HEK293 (cell line): ENCODE measurements at regions not wholly inside any gene's neighbourhood (a gene's known extent, or its start where the extent isn't known, plus 50 kb on each side); places are given as distances from the start of the nearest gene placed in this dataset.
A peak's percentile ranks its signal among the peaks of the same experiment; 100 is the strongest.

Experiments
- CTCF ChIA-PET: fragments of 350-600 bp; formaldehyde crosslinking; extraction: SDS; loops from one replicate; lab custom pipeline; 2021; ENCODE audit warnings: antibody characterized with exemption; lab: Yijun Ruan, JAX
- POLR2A ChIA-PET: fragments of 300-600 bp; formaldehyde crosslinking; extraction: SDS; loops from one replicate; lab custom pipeline; 2020; ENCODE audit warnings: antibody characterized with exemption, inconsistent platforms; lab: Yijun Ruan, JAX
- H3K27ac ChIP-seq: fragments of 200-500 bp; sonication (Bioruptor generic); 2 replicates; pipeline ENCODE4 v1.5.1; 2014; ENCODE audit warnings: low read depth, low read length, control low read depth, inconsistent platforms; ENCODE audit errors: extremely low read depth
- H3K36me3 ChIP-seq, 2 experiments: fragments of 200-500 bp in 1 of 2; sonication (Bioruptor generic) in 1 of 2; 1 replicate in 1 of 2; 2 replicates in 1 of 2; pipeline ENCODE4 v1.5.1; 2014 to 2017; ENCODE audit warnings: inconsistent platforms in 2 of 2, low read length in 2 of 2; ENCODE audit not compliant: control insufficient read depth in 2 of 2, insufficient read depth in 1 of 2
- H3K4me1 ChIP-seq: fragments of 200-500 bp; sonication (Bioruptor generic); 2 replicates; pipeline ENCODE4 v1.5.1; 2014; ENCODE audit warnings: mild to moderate bottlenecking, low read length, inconsistent platforms; ENCODE audit not compliant: control insufficient read depth, insufficient read depth
- H3K4me3 ChIP-seq: 2 replicates; pipeline ENCODE4 v1.5.1; 2011; ENCODE audit warnings: low read depth, mild to moderate bottlenecking, control low read depth, low read length, moderate library complexity
- H3K9me3 ChIP-seq: fragments of 200-500 bp; sonication (Bioruptor generic); 2 replicates; pipeline ENCODE4 v1.5.1; 2014; ENCODE audit warnings: low read depth, low read length, inconsistent platforms; ENCODE audit not compliant: control insufficient read depth, insufficient read depth
- FEZF1 ChIP-seq: fragments of 450-650 bp; formaldehyde crosslinking; IDR thresholded peaks from 2 replicates; pipeline ENCODE4 v1.5.1; 2016; ENCODE audit warnings: missing biosample characterization, missing genetic modification characterization
- OSR2 ChIP-seq: fragments of 450-650 bp; formaldehyde crosslinking; IDR thresholded peaks from 2 replicates; pipeline ENCODE4 v1.5.1; 2016; ENCODE audit warnings: missing biosample characterization, missing genetic modification characterization
- PRDM1 ChIP-seq: fragments of 450-650 bp; formaldehyde crosslinking; IDR thresholded peaks from 2 replicates; pipeline ENCODE4; 2016; ENCODE audit warnings: missing biosample characterization, missing genetic modification characterization
- SP3 ChIP-seq: fragments of 450-650 bp; formaldehyde crosslinking; IDR thresholded peaks from 2 replicates; pipeline ENCODE4 v1.5.1; 2016; ENCODE audit warnings: missing biosample characterization, missing genetic modification characterization
- TRIM28 ChIP-seq: IDR thresholded peaks from 2 replicates; pipeline ENCODE4 v1.6.1; 2011; ENCODE audit warnings: low read length, control low read depth, borderline replicate concordance
- ZBTB1 ChIP-seq: fragments of 450-650 bp; formaldehyde crosslinking; IDR thresholded peaks from 2 replicates; pipeline ENCODE4 v1.5.1; 2016; ENCODE audit warnings: missing biosample characterization, missing genetic modification characterization
- ZBTB17 ChIP-seq: fragments of 450-650 bp; formaldehyde crosslinking; IDR thresholded peaks from 2 replicates; pipeline ENCODE4 v1.5.1; 2016; ENCODE audit warnings: missing biosample characterization, missing genetic modification characterization
- ZFP37 ChIP-seq: fragments of 450-650 bp; formaldehyde crosslinking; IDR thresholded peaks from 2 replicates; pipeline ENCODE4 v1.5.1; 2016; ENCODE audit warnings: missing biosample characterization, missing genetic modification characterization
- ZFP69B ChIP-seq: fragments of 450-650 bp; formaldehyde crosslinking; IDR thresholded peaks from 2 replicates; pipeline ENCODE4 v1.5.1; 2016; ENCODE audit warnings: missing biosample characterization, missing genetic modification characterization
- ZNF132 ChIP-seq: fragments of 450-650 bp; formaldehyde crosslinking; IDR thresholded peaks from 2 replicates; pipeline ENCODE4 v1.5.1; 2017; ENCODE audit warnings: missing biosample characterization, missing genetic modification characterization, borderline replicate concordance
- ZNF175 ChIP-seq: fragments of 450-650 bp; formaldehyde crosslinking; IDR thresholded peaks from 2 replicates; pipeline ENCODE4 v1.5.1; 2016; ENCODE audit warnings: missing biosample characterization, missing genetic modification characterization
- ZNF202 ChIP-seq: fragments of 450-650 bp; formaldehyde crosslinking; IDR thresholded peaks from 2 replicates; pipeline ENCODE4 v1.5.1; 2016; ENCODE audit warnings: missing biosample characterization, missing genetic modification characterization, borderline replicate concordance
- ZNF311 ChIP-seq: fragments of 450-650 bp; formaldehyde crosslinking; IDR thresholded peaks from 2 replicates; pipeline ENCODE4 v1.5.1; 2017; ENCODE audit warnings: missing biosample characterization, missing genetic modification characterization, borderline replicate concordance
- ZNF391 ChIP-seq: fragments of 450-650 bp; formaldehyde crosslinking; IDR thresholded peaks from 2 replicates; pipeline ENCODE4 v1.5.1; 2016; ENCODE audit warnings: low read depth, missing biosample characterization, missing genetic modification characterization, borderline replicate concordance
- ZNF404 ChIP-seq: fragments of 450-650 bp; formaldehyde crosslinking; IDR thresholded peaks from 2 replicates; pipeline ENCODE4 v1.5.1; 2017; ENCODE audit warnings: missing biosample characterization, missing genetic modification characterization
- ZNF510 ChIP-seq: fragments of 450-650 bp; formaldehyde crosslinking; IDR thresholded peaks from 2 replicates; pipeline ENCODE4 v1.5.1; 2018; ENCODE audit warnings: mild to moderate bottlenecking, missing genetic modification characterization, missing biosample characterization; ENCODE audit not compliant: insufficient replicate concordance
- ZNF530 ChIP-seq: fragments of 450-650 bp; formaldehyde crosslinking; IDR thresholded peaks from 2 replicates; pipeline ENCODE4 v1.5.1; 2016; ENCODE audit warnings: low read depth, missing biosample characterization, missing genetic modification characterization
- ZNF548 ChIP-seq: fragments of 450-650 bp; formaldehyde crosslinking; IDR thresholded peaks from 2 replicates; pipeline ENCODE4 v1.5.1; 2016; ENCODE audit warnings: missing biosample characterization, missing genetic modification characterization
- ZNF560 ChIP-seq: fragments of 450-650 bp; formaldehyde crosslinking; IDR thresholded peaks from 2 replicates; pipeline ENCODE4 v1.5.1; 2017; ENCODE audit warnings: missing biosample characterization, missing genetic modification characterization, borderline replicate concordance
- ZNF623 ChIP-seq: fragments of 450-650 bp; formaldehyde crosslinking; IDR thresholded peaks from 2 replicates; pipeline ENCODE4 v1.5.1; 2016; ENCODE audit warnings: missing biosample characterization, missing genetic modification characterization
- ZNF654 ChIP-seq: fragments of 450-650 bp; formaldehyde crosslinking; IDR thresholded peaks from 2 replicates; pipeline ENCODE4 v1.5.1; 2016; ENCODE audit warnings: low read depth, missing biosample characterization, missing genetic modification characterization
- ZNF660 ChIP-seq: fragments of 450-650 bp; IDR thresholded peaks from 2 replicates; pipeline ENCODE4 v1.5.1; 2018; ENCODE audit warnings: missing biosample characterization, mild to moderate bottlenecking, missing genetic modification characterization
- ZNF785 ChIP-seq: fragments of 450-650 bp; formaldehyde crosslinking; IDR thresholded peaks from 2 replicates; pipeline ENCODE4 v1.5.1; 2016; ENCODE audit warnings: missing biosample characterization, missing genetic modification characterization
- ZNF791 ChIP-seq: fragments of 450-650 bp; formaldehyde crosslinking; IDR thresholded peaks from 2 replicates; pipeline ENCODE4 v1.5.1; 2016; ENCODE audit warnings: missing biosample characterization, missing genetic modification characterization
- ZNF830 ChIP-seq: fragments of 450-650 bp; IDR thresholded peaks from 2 replicates; pipeline ENCODE4 v1.5.0; 2018; ENCODE audit warnings: missing biosample characterization, missing genetic modification characterization, low read depth, mild to moderate bottlenecking, moderate library complexity
- TF ChIP-seq, protein P1 (sequence below): fragments of 450-650 bp; formaldehyde crosslinking; IDR thresholded peaks from 2 replicates; pipeline ENCODE4 v1.5.1; 2016; ENCODE audit warnings: missing biosample characterization, missing genetic modification characterization
- TF ChIP-seq, protein P2 (sequence below): fragments of 450-650 bp; formaldehyde crosslinking; IDR thresholded peaks from 2 replicates; pipeline ENCODE4 v1.5.1; 2016; ENCODE audit warnings: missing biosample characterization, missing genetic modification characterization

DNA sequence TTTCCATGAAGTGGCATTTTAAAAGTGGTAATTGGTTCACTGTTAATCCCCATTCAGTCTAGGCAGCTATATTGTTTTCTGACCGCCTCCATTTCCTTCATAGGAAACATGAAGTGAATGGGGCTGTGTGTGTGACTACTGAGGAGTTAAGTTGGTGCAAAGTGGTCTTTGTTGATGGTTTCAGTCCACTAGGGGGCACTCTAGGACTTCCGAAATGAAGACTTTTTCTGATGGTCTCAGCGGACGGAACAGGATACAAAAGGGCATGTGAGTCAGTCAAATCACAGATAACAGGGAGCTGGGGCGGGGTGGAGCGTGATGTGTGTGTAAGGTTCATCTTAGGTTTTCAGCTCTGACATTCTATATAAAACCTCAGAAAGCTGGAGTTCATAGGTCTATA is 240.1 kb upstream of the OR4E1 start:
- no peak overlapping the region for H3K27ac ChIP-seq
- ChIA-PET CTCF (interaction anchor here (0.6 to 2.8 kb wide), 46 partner anchors 8 to 687 kb away, joined by 3 to 20 read pairs (median 4); no protein-coding TSS in a partner anchor), POLR2A (no interaction called here)
- H3K4me1 ChIP-seq: no peaks in the 10 kb centered on the region
- TF ChIP-seq ZBTB17 (tag by site-specific recombination): peak; percentile 37; the same call in 1 of the 2 replicates
- TF ChIP-seq, protein P1, sequence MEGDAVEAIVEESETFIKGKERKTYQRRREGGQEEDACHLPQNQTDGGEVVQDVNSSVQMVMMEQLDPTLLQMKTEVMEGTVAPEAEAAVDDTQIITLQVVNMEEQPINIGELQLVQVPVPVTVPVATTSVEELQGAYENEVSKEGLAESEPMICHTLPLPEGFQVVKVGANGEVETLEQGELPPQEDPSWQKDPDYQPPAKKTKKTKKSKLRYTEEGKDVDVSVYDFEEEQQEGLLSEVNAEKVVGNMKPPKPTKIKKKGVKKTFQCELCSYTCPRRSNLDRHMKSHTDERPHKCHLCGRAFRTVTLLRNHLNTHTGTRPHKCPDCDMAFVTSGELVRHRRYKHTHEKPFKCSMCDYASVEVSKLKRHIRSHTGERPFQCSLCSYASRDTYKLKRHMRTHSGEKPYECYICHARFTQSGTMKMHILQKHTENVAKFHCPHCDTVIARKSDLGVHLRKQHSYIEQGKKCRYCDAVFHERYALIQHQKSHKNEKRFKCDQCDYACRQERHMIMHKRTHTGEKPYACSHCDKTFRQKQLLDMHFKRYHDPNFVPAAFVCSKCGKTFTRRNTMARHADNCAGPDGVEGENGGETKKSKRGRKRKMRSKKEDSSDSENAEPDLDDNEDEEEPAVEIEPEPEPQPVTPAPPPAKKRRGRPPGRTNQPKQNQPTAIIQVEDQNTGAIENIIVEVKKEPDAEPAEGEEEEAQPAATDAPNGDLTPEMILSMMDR: 0 out of 2 replicates have a peak, but pooled peaks have one; percentile 19
- no peak for TF ChIP-seq ZNF548 (tag by site-specific recombination)
- 0 out of 2 replicates have a peak, but pooled peaks have one; percentile 28 for TF ChIP-seq ZNF660 (tag by site-specific recombination)
- peak; percentile 61 for TF ChIP-seq ZNF654 (tag by site-specific recombination)
- H3K9me3 ChIP-seq: no peaks in the 10 kb centered on the region
- no peaks in the 10 kb centered on the region for H3K36me3 ChIP-seq
- no peak overlapping the region for H3K4me3 ChIP-seq

DNA sequence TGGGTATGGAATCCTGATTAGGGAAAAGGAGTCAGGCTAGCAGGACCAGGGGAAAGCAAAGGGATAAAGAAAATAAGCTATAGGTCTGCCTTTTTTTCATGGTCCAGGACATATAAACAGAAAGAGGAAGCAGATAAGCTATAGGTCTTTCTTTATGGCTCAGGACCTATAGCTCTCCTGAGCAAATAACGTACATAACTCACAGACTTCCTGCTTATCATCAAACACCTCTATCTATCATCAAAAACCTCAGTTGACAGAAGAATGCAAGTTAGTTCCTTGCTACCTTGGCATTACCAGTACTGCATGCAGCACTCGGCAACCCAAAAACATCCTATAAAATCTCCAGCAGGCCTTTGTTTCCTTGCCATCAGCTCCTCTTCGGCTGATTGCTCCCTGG is 238.7 kb upstream of the OR4E1 start:
- Histone ChIP-seq H3K4me3 (no peak overlapping the region), H3K27ac (no peak overlapping the region), H3K4me1 (no peaks in the 10 kb centered on the region), H3K9me3 (no peaks in the 10 kb centered on the region), H3K36me3 (no peaks in the 10 kb centered on the region)
- TF ChIP-seq ZFP37 (tag by site-specific recombination): no peak
- no peak for TF ChIP-seq ZNF560 (tag by site-specific recombination)
- no peak for TF ChIP-seq ZNF175 (tag by site-specific recombination)
- no peak for TF ChIP-seq OSR2 (tag by site-specific recombination)
- no peak for TF ChIP-seq ZNF391 (tag by site-specific recombination)
- no peak for TF ChIP-seq FEZF1
- no peak for TF ChIP-seq ZNF785 (tag by site-specific recombination)
- no peak for TF ChIP-seq ZNF311 (tag by site-specific recombination)
- no peak for TF ChIP-seq ZNF202 (tag by site-specific recombination)
- TF ChIP-seq PRDM1 (tag by site-specific recombination): no peak
- TF ChIP-seq ZBTB1 (tag by site-specific recombination): no peak
- TF ChIP-seq ZNF404: no peak
- no peak for TF ChIP-seq ZNF791 (tag by site-specific recombination)
- ChIA-PET POLR2A (no interaction called here), CTCF (interaction anchor here (0.9 to 2.8 kb wide), 10 partner anchors 8 to 200 kb away, joined by 3 to 9 read pairs (median 4); no protein-coding TSS in a partner anchor)

DNA sequence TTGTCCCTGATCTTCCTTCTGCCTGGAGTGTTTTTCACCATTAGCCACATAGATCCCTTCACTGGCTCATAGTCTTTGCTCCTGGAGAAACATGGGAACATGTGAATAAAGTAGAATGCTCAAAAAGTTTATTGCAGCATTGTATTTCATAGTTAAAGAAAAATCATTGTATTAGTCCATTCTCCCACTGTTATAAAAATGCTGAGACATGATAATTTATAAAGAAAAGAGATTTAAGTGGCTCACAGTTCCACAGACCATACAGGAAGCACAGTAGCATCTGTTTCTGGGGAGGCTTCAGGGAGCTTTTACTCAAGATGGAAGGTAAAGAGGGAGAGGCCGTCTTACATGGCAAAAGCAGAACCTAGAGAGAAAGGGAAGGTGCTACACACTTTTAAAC is 238.3 kb upstream of the OR4E1 start:
- ChIA-PET CTCF (interaction anchor here (0.6 to 2.8 kb wide), 10 partner anchors 9 to 307 kb away, joined by 3 to 9 read pairs (median 4); no protein-coding TSS in a partner anchor), POLR2A (no interaction called here)
- H3K4me3 ChIP-seq: no peak overlapping the region
- no peak overlapping the region for H3K27ac ChIP-seq
- H3K4me1 ChIP-seq: no peaks in the 10 kb centered on the region
- H3K9me3 ChIP-seq: no peaks in the 10 kb centered on the region
- H3K36me3 ChIP-seq: no peaks in the 10 kb centered on the region
- TF ChIP-seq, protein P2, sequence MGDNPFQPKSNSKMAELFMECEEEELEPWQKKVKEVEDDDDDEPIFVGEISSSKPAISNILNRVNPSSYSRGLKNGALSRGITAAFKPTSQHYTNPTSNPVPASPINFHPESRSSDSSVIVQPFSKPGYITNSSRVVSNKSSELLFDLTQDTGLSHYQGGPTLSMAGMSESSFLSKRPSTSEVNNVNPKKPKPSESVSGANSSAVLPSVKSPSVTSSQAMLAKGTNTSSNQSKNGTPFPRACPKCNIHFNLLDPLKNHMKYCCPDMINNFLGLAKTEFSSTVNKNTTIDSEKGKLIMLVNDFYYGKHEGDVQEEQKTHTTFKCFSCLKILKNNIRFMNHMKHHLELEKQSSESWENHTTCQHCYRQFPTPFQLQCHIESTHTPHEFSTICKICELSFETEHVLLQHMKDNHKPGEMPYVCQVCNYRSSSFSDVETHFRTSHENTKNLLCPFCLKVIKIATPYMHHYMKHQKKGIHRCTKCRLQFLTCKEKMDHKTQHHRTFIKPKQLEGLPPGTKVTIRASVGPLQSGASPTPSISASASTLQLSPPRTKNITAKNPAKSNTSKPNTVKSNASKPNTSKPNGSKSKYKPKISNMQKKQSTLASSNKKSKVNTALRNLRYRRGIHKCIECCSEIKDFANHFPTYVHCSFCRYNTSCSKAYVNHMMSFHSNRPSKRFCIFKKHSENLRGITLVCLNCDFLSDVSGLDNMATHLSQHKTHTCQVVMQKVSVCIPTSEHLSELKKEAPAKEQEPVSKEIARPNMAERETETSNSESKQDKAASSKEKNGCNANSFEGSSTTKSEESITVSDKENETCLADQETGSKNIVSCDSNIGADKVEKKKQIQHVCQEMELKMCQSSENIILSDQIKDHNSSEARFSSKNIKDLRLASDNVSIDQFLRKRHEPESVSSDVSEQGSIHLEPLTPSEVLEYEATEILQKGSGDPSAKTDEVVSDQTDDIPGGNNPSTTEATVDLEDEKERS (tag by site-specific recombination): no peak
- no peak for TF ChIP-seq ZFP69B (tag by site-specific recombination)
- no peak for TF ChIP-seq TRIM28
- TF ChIP-seq ZNF132 (tag by site-specific recombination): no peak
- TF ChIP-seq ZNF510: no peak
- no peak for TF ChIP-seq ZNF830 (tag by site-specific recombination)
- TF ChIP-seq ZNF311 (tag by site-specific recombination): no peak
- TF ChIP-seq ZNF530 (tag by site-specific recombination): no peak
- TF ChIP-seq ZNF623 (tag by site-specific recombination): no peak
- no peak for TF ChIP-seq SP3 (tag by site-specific recombination)
